GM18861 (cell line): ENCODE measurements at regions not wholly inside any gene's neighbourhood (a gene's known extent, or its start where the extent isn't known, plus 50 kb on each side); places are given as distances from the start of the nearest gene placed in this dataset.
"Not testable (repeated sequence)": the region's sequence is repeated elsewhere in the genome, so short reads cannot be mapped to it uniquely, and the experiment has no call there.

Source experiments
- ATAC-seq: cut with Tn5 transposase; IDR thresholded peaks from one replicate; pipeline ENCODE4 v1.9.1; 2021; ENCODE audit not compliant: unreplicated experiment

DNA sequence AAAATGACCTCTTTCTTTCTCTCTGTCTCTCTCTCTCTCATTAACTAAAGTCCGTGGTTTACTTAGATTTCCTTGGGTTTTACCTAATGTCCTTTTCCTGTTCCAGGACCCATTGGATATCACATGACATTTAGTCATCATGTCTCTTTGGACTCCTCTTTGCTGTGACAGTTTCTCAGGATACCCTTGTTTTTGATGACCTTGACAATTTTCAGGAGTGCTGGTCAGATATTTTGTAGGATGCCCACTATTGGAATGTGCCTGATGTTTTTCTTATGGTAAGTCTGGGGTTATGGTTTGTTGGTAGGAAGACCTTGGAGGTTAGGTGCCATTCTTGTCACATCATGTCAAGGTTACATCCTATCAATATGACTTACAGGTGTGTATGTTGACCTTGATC is 199.2 kb upstream of the HTR1E start:
- ATAC-seq: no peak

DNA sequence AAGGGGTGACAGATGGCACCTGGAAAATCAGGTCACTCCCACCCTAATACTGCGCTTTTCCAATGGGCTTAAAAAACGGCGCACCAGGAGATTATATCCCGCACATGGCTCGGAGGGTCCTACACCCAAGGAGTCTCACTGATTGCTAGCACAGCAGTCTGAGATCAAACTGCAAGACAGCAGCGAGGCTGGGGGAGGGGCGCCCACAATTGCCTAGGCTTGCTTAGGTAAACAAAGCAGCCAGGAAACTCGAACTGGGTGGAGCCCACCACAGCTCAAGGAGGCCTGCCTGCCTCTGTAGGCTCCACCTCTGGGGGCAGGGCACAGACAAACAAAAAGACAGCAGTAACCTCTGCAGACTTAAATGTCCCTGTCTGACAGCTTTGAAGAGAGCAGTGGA is 205.7 kb upstream of the HTR1E start:
- ATAC-seq: not testable (repeated sequence)

DNA sequence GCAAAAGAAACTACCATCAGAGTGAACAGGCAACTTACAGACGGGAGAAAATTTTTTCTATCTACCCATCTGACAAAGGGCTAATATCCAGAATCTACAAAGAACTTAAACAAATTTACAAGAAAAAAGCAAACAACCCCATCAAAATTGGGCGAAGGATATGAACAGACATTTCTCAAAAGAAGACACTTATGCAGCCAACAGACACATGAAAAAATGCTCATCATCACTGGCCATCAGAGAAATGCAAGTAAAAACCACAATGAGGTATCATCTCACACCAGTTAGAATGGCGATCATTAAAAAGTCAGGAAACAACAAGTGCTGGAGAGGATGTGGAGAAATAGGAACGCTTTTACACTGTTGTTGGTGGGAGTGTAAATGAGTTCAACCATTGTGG is 206.6 kb upstream of the HTR1E start:
- ATAC-seq: not testable (repeated sequence)

DNA sequence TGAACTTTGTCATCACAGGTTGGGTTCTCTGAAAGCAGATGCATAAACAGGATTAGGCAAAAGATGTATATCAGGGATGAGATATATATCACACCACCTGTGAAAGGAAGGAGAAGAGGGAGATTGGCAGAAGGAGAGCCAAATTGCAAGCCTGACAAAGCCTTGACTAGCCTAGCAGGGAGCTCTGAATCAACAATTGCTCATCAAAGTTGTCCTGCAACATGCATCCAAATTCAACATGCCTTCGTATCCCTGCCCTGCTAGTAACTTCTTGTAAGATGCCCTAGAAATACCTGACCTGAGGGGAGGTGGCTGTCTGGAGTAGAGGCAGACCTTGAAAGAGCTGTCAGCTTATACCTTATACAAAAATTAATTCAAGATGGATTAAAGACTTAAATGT is 207.1 kb upstream of the HTR1E start:
- ATAC-seq: no peak

DNA sequence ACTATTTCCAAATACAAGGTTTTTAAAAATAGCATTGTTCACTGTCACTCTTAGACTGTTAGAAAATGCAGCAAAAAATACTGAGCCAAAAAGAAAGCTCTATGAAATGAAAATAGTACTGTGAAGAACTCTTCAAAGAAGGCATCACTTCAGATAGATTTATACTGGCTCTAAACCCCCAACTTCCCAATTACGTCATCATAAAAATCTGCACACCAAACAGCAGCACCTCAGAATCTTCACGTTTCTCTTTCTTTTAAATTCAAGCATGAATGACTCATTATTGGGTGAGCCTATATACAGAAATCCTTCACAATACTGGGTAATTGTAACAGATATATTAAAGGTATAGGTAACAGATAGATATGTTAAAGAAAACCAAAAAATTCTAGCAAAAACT is 208.4 kb upstream of the HTR1E start:
- no peak for ATAC-seq

DNA sequence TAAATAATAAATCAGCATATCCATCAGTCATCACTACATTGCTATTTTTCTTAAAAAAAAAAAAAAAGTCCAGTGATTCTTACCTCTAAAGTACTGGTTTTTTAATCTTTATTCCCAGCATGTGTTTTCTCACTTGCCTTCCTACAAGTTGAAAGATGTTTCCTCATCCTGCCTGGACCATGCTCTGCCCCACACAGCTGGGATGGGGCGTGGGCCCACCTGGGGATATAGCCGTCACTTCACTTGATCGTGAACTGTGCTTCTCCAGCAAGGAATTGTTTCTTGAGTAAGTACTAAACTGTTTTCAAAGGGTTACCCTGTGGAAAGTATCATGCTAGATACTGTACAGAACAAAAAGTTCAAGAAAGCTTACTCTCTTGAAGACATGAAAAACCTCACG is 212.6 kb upstream of the HTR1E start:
- ATAC-seq: no peak

DNA sequence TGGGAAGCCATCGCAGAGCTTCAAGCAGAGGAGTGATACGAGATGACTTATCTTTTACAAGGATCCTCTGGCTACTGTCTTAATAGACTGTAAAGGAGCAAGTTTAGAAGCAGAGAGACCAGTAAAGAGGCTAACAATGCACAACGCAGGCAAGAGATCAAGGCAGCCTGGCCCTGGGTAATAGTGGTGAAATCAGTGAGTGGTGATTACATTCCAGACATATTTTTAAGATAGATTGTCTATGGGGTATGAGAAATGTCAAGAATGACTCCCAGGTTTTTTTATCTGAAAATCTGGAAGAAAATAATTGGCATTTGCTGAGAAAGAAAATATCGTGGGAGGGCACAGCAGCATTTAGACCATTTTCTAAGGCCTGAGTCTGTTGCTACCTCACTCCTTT is 213.6 kb upstream of the HTR1E start:
- no peak for ATAC-seq

DNA sequence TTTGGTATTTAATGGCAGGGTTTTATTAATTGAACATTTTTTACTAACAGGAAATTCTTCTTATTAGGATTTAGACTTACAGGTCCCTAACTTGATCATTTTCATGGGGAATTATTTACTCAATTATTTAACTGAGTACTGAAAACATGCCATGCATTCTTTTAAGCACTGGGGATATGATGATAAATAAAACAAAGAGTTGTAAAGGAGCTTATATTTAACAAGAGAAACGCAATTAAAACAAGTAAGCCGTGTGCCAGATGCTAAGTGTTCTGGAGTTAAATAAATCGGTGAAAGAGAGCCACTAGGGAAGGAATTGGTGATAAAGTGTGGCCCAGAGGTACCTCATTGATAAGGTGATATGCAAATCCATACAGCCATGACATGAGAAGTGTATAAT is 214.2 kb upstream of the HTR1E start:
- ATAC-seq: no peak

DNA sequence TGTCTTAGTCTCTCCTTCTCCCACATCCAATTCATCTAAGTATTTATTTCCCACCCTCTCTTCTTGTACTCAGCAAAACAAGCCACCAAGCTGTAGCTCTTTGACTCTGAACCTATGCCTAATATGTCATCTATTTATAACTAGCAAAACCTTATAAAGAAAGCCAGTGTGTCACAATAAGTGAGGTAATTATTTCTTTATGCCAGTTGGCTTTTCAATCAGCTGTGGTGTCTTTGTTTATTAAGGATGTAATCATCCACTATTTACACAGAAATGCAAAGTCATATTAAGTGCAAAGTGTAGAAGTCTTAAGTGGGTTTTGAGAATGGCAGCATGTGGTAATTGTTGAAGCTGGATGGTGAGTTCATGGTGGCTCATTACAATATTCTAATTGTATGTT is 215.2 kb upstream of the HTR1E start:
- ATAC-seq: no peak

DNA sequence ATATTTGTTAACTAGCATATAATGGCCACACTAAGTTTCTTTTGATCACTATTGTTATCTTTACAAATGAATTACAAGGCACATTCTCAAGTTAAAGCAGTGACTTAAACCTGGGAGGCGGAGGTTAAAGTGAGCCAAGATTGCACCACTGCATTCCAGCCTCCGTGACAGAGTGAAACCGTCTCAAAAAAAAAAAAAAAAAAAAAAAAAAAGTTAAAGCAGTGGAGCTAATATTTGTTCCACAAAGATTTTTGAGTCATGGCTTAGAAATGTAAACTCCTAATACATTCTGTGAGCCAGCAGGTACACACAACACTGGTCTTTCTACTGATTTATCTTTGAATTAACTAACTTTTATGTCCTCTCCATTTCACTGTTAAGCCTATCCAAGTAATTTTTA is 221.7 kb upstream of the HTR1E start:
- no peak for ATAC-seq

DNA sequence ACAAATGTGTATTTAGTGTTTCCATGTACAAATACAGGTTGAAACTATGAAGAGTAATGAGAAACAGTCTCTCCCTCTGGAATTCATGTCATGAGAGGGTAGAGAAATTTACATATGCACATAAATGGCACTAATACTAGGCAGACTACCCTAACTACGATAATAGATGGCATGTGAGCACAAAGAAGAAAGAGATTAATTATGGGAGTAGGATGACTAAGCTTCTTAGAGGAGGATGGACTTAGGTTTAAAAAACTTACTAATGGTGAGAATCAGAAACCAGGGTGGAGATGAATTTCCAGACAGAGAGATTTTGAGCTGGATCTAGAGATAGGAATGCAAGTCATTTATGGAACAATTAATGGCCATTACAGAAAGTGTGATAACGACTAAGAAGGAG is 225.3 kb upstream of the HTR1E start:
- ATAC-seq: no peak

DNA sequence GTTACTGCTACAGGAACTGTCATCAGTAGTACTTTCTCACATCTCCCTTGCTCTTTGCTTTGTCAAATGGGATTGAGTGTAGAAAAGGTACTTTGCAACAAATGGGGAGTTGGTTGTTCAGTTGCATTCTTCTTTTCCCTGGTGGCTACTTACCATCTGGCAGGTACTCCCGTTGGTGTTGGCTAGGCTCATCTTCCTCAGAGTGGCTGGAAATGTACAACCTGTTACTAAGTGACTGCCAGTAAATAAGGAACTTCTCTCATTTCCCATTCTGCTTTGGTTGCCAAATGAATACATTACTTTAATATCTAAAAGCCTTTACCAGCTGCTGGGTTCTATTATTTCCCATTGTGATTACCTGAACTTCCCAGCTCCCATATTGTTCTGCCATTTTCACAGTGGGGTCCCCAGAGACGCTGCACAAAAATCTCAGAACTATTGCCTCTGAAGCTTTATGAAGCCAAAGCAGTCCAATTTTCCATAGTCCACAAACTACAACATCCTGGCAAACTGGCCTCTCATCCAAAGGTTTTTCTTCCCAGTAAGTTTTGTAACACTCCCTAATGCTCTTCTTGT is 229.7 kb upstream of the HTR1E start:
- no peak for ATAC-seq

DNA sequence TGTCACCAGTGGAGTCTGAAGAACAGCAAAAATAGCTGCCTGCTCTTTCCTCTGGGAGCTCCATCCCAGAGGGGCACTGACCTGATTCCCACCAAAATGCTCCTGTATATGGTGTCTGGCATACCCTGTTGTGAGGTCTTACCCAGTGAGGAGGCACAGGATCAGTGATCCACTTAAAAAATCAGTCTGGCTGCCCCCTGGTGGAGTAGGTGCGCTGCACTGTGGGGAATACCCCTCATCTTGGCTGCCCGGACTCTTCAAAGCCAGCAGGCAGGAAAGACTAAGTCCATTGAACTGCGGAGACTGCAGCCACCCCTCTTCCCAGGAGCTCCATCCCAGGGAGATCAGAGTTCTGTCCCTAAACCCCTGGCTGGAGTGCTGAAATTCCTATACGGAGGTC is 230.9 kb upstream of the HTR1E start:
- no peak for ATAC-seq

DNA sequence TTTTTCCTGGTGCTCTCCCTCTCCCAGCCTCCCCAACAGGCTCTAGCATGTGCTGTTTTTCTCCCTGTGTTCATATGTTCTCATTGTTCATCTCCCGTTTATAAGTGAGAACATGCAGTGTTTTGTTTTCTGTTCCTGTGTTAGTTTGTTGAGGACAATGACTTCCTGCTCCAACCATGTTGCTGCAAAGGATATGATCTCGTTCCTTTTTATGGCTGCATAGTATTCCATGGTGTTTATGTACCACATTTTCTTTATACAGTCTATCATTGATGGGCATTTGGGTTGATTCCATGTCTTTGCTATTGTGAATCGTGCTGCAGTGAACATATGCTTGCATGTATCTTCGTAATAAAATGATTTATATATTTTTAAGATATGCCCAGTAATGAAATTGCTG is 236.1 kb upstream of the HTR1E start:
- ATAC-seq: not testable (repeated sequence)

DNA sequence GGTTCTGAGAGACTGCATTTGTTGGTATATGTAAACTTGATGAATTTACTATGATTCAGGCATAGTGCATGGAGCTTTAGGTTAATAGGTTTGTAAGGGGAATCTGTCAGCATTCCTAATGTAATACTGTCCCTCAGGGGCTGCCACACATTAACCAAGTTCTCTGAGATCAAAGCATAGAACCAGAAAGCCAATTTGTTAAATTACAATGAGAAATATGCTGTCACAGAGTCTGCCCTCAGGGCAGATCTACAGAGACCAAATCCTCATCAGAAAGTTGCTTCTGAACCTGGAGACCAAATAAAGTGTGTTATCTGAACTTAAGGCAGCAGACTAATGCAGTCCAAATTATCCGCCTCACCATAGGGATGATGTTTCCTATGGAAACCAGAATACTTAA is 250.8 kb upstream of the HTR1E start:
- ATAC-seq: no peak

DNA sequence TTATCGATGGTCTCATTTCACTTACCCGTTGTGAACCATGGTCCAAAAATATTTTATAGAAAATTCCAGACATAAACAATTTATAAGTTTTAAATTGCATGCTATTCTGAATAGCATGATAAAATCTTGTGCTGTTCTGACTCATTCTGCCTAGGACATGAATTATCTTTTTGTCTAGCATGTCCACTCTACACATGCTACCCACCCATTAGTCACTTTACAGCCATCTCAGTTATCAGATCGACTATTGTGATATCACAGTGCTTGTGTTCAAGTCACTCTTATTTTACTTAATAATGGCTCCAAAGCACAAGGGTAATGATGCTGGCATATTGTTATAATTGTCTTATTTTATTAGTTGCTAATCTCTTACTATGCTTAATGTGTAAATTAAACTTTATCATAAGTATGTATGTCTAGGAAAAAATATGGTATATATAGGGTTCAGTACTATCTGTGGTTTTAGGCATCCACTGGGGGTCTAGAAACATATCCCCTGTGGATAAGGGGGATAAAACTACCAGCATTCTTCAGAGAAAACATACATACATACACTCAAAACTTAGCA is 252.0 kb upstream of the HTR1E start:
- no peak for ATAC-seq

DNA sequence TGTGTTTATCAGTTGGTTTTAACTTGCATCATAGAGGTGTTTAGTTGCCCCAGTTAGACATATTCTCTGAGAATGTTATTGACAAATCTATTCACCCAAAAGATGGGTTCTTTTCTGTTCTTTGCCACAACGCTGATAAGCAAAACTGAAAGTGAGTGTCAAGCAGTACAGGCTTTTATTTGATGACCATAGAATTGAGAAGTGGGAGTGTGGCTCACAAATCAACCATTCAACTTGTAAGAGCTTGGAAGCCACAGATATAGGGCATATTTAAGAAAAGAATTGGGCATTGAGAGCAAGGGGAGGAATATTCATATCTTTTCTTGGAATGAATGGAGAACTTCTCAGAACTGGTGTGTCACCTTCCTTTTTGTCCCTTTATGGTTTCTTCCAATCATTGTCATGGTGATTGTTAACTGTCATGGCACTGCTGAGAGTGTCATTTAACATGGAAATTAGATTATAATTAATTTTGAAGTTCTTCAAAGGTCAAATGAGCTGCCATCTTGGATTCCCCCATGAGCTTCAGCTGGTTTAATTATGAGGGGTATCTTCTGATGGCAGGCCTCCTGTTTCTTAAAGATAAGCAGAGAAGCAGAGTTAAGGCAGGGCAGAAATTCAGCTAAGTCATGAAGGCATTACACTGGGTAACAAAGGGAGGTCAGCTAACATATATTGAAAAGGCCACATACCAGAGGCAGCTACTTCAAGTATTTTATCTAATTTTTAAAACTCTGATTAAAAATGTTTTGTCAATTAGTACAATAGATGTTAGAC is 254.0 kb upstream of the HTR1E start:
- no peak for ATAC-seq

DNA sequence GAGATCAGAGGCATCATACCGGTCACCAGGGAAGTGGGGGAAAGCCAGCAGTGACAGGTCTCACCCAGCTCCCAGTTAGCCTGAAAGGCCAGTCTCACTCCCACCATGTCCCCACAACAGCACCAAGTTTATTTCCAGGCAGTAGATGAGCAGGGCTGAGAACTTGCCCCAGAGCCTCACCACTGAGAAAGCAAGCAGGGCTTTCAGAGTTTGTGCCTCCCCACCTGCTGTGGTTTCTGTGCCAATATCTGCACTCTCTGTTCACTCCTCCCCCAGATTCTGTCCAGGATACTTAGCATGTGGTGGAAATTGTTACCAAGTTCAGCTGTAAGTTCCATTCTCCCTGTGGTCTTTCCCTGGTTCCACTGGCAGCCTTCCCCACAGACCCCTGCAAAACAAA is 255.0 kb upstream of the HTR1E start:
- no peak for ATAC-seq

DNA sequence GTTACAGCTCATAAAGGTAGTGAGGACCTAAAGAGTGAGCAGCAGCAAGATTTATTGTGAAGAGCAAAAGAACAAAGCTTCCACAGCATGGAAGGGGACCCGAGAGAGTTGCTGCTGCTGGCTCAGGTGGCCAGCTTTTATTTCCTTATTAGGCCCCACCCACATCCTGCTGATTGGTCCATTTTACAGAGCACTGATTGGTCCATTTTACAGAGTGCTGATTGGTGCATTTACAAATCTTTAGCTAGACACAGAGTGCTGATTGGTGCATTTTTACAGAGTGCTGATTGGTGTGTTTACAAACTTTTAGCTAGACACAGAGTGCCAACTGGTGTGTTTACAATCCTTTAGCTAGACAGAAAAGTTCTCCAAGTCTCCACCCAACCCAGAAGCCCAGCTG is 256.2 kb upstream of the HTR1E start:
- not testable (repeated sequence) for ATAC-seq

DNA sequence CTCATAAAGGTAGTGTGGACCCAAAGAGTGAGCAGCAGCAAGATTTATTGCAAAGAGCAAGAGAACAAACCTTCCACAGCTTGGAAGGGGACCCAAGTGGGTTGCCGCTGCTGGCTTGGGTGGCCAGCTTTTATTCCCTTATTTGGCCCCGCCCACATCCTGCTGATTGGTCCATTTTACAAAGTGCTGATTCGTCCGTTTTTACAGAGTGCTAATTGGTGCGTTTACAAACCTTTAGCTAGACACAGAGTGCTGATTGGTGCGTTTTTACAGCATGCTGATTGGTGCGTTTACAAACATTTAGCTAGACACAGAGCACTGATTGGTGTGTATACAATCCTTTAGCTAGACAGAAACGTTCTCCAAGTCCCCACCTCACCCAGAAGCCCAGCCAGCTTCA is 265.2 kb upstream of the HTR1E start:
- not testable (repeated sequence) for ATAC-seq

DNA sequence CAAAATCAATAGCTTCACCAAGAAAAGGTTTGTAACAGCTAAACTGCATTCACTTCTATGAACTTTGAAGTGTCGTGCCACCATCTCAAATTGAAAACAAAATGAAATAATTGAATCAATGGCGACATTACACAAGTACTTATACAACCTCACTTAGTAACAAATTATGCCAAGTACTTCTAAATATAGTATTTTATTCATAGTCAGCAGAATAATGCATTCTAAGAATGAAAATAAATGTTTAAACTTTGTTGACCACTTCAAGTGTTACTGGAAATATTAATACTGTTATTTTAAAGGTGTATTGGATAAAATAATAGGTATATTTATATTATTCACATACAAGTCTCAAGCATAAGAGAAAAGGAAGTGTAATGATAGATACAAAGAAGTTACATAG is 280.1 kb upstream of the HTR1E start:
- no peak for ATAC-seq

DNA sequence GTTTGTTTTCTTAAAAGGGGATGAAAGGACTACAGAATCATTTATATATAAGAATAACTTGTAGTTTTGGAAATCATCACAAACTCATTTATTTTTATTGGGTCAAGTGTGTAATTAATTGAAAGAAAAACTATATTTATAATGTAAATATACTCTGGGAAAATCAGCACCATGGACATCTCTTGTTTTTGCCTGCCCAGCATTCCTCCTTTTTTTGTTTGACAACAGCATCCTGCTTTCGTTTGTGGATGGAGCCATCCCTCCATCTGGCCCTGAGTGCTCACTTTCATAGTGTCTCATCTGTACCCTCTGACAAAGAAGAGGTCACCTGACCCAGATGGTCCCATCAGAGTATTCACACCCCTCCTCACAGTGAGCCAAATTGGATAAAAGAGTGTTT is 308.2 kb upstream of the HTR1E start:
- ATAC-seq: no peak

DNA sequence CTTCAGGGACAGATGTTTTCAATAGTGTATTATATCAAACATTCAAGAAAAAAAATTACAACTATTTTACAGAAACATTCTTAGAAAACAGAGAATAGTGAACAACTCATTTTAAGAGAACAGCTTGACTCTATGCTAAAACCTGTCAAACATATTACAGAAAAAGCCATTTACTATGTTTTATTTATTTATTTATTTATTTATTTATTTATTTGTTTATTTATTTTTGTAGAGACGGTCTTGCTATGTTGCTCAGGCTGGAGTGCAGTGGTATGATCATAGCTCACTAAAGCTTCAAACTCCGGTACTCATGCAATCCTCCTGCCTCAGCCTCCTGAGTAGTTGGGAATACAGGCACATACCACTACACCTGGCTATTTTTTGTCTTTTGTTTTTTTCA is 317.9 kb upstream of the HTR1E start:
- no peak for ATAC-seq
